Effector memory CD8-positive, alpha-beta T cell (primary cell): ENCODE measurements at regions not wholly inside any gene's neighbourhood (a gene's known extent, or its start where the extent isn't known, plus 50 kb on each side); places are given as distances from the start of the nearest gene placed in this dataset.

ENCODE experiments used
- ATAC-seq: fragments of 150-1000 bp; cut with Tn5 transposase; replicated peaks from 2 replicates; pipeline ENCODE4 v1.10.0; 2021; ENCODE audit warnings: mild to moderate bottlenecking, moderate library complexity
- DNase-seq, 3 experiments: peaks; one replicate each; pipeline ENCODE4 v3.0.0; 2021
- H3K27ac Mint-ChIP-seq, 2 donors: one replicate each; pipeline ENCODE4 v1.8.0; 2022; ENCODE audit warnings: mild to moderate bottlenecking in 2 of 2, mixed read lengths in 2 of 2, moderate library complexity in 2 of 2
- H3K27me3 Mint-ChIP-seq, 2 donors: one replicate each; pipeline ENCODE4 v1.8.0; 2022; ENCODE audit warnings: mixed read lengths in 2 of 2
- H3K36me3 Mint-ChIP-seq: one replicate; pipeline ENCODE4 v1.8.0; 2022; ENCODE audit warnings: mild to moderate bottlenecking, moderate library complexity, mixed read lengths; ENCODE audit not compliant: insufficient read depth
- H3K4me1 Mint-ChIP-seq, 2 donors: one replicate each; pipeline ENCODE4 v1.8.0; 2022; ENCODE audit warnings: low read depth in 2 of 2, mixed read lengths in 2 of 2
- H3K4me3 Mint-ChIP-seq, 2 donors: one replicate each; pipeline ENCODE4 v1.8.0; 2022; ENCODE audit warnings: mild to moderate bottlenecking in 2 of 2, mixed read lengths in 2 of 2, moderate library complexity in 2 of 2
- H3K9me3 Mint-ChIP-seq, 2 donors: one replicate each; pipeline ENCODE4 v1.8.0; 2022; ENCODE audit warnings: mixed read lengths in 2 of 2

GRCh38 chr11:26045082-26045481 lies 286.8 kb upstream of the ANO3 start:
- H3K4me1 Mint-ChIP-seq = no peaks in the 10 kb centered on the region
- no peaks in the 10 kb centered on the region for H3K27me3 Mint-ChIP-seq
- peaks cover 5 to 9% of the 10 kb centered on the region in 2 donors for H3K9me3 Mint-ChIP-seq
- no peak for ATAC-seq
- peaks cover 3% of the 10 kb centered on the region for H3K36me3 Mint-ChIP-seq
- H3K27ac Mint-ChIP-seq = no peak overlapping the region
- H3K4me3 Mint-ChIP-seq = no peak overlapping the region
- DNase-seq = no peak

GRCh38 chr11:26048271-26048670 lies 283.7 kb upstream of the ANO3 start:
- no peak overlapping the region for H3K4me3 Mint-ChIP-seq
- H3K27me3 Mint-ChIP-seq = no peaks in the 10 kb centered on the region
- no peak overlapping the region for H3K27ac Mint-ChIP-seq
- H3K9me3 Mint-ChIP-seq = peaks cover 7 to 9% of the 10 kb centered on the region in 2 donors
- H3K4me1 Mint-ChIP-seq = no peaks in the 10 kb centered on the region
- ATAC-seq (no peak), DNase-seq (no peak)
- H3K36me3 Mint-ChIP-seq = no peaks in the 10 kb centered on the region

GRCh38 chr11:26053966-26054365 lies 278.0 kb upstream of the ANO3 start:
- no peak for ATAC-seq
- H3K27ac Mint-ChIP-seq = no peak overlapping the region

GRCh38 chr11:26062660-26063059 lies 269.3 kb upstream of the ANO3 start:
- peaks cover 0 to 8% of the 10 kb centered on the region in 2 donors for H3K9me3 Mint-ChIP-seq
- no peaks in the 10 kb centered on the region for H3K36me3 Mint-ChIP-seq
- H3K4me3 Mint-ChIP-seq = no peak overlapping the region
- DNase-seq (no peak), ATAC-seq (no peak)
- H3K27me3 Mint-ChIP-seq = no peaks in the 10 kb centered on the region
- H3K4me1 Mint-ChIP-seq = no peaks in the 10 kb centered on the region
- H3K27ac Mint-ChIP-seq = no peak overlapping the region

More at GRCh38 chr11:26053966-26054365, 278.0 kb upstream of the ANO3 start:
- no peaks in the 10 kb centered on the region for H3K36me3 Mint-ChIP-seq
- H3K9me3 Mint-ChIP-seq = peaks cover 7 to 14% of the 10 kb centered on the region in 2 donors
- H3K4me3 Mint-ChIP-seq = no peak overlapping the region
- DNase-seq = no peak
- H3K4me1 Mint-ChIP-seq = no peaks in the 10 kb centered on the region
- no peaks in the 10 kb centered on the region for H3K27me3 Mint-ChIP-seq

GRCh38 chr11:26063915-26064314 lies 268.0 kb upstream of the ANO3 start:
- peaks cover 0 to 6% of the 10 kb centered on the region in 2 donors for H3K9me3 Mint-ChIP-seq
- DNase-seq (no peak), ATAC-seq (no peak)
- H3K27me3 Mint-ChIP-seq = no peaks in the 10 kb centered on the region
- H3K36me3 Mint-ChIP-seq = no peaks in the 10 kb centered on the region
- H3K27ac Mint-ChIP-seq = no peak overlapping the region
- H3K4me1 Mint-ChIP-seq = no peaks in the 10 kb centered on the region
- H3K4me3 Mint-ChIP-seq = no peak overlapping the region

DNA sequence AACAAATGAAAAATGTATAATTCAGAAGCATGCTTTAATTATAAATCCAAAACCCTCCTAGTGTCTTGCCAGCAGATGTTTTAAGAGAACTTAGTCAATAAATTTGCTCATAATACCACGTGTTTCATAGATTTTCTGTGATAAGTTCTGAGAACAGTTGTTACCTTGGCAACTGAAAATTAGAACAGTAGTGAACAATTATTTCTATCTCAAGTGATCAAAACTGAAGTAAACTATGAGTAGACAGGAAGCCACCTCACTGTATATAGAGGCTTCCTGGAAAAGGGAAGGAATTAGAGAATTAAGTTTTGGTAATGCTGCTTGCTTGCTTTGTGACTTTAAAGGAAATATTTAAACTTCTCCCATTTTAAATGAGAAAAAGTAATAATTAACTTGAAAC lies 266.0 kb upstream of the ANO3 start:
- Mint-ChIP-seq H3K27ac (no peak overlapping the region), H3K9me3 (peaks cover 0 to 3% of the 10 kb centered on the region in 2 donors), H3K4me1 (no peaks in the 10 kb centered on the region), H3K4me3 (no peak overlapping the region), H3K36me3 (no peaks in the 10 kb centered on the region), H3K27me3 (no peaks in the 10 kb centered on the region)
- no peak for ATAC-seq
- no peak for DNase-seq

- Mint-ChIP-seq H3K27me3 (no peaks in the 10 kb centered on the region), H3K4me3 (no peak overlapping the region), H3K4me1 (no peaks in the 10 kb centered on the region), H3K9me3 (peaks cover 0 to 4% of the 10 kb centered on the region in 2 donors), H3K27ac (no peak overlapping the region), H3K36me3 (no peaks in the 10 kb centered on the region)
- ATAC-seq (no peak), DNase-seq (no peak)
These were observed 261.1 kb upstream of the ANO3 start for GRCh38 chr11:26070714-26071380.

GRCh38 chr11:26072614-26073153 lies 259.2 kb upstream of the ANO3 start:
- Mint-ChIP-seq H3K27ac (no peak overlapping the region), H3K9me3 (peaks cover 0 to 6% of the 10 kb centered on the region in 2 donors), H3K4me3 (no peak overlapping the region), H3K4me1 (no peaks in the 10 kb centered on the region), H3K27me3 (no peaks in the 10 kb centered on the region), H3K36me3 (no peaks in the 10 kb centered on the region)
- no peak for DNase-seq
- no peak for ATAC-seq

DNA sequence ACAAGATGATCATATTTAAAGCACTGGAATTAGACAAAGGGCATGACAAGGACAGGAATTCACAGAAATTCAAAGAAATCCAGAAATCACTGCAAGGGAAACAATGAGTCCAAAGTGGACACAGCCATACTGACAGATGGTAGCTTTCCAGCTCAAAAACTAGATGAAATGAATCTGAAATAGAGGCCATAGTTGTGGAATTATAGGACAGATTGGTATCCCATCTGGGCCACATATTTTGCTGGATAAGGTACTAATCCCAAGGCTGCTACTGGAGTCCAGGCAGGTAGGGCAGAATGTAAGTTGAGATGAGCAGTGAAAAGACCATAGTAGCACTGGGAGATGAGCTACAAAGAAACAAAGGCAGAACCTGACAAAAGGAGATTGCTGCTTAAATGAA lies 258.3 kb upstream of the ANO3 start:
- Mint-ChIP-seq H3K36me3 (no peaks in the 10 kb centered on the region), H3K4me3 (no peak overlapping the region), H3K27ac (no peak overlapping the region), H3K27me3 (no peaks in the 10 kb centered on the region), H3K4me1 (no peaks in the 10 kb centered on the region), H3K9me3 (peaks cover 0 to 6% of the 10 kb centered on the region in 2 donors)
- ATAC-seq (no peak), DNase-seq (no peak)

DNA sequence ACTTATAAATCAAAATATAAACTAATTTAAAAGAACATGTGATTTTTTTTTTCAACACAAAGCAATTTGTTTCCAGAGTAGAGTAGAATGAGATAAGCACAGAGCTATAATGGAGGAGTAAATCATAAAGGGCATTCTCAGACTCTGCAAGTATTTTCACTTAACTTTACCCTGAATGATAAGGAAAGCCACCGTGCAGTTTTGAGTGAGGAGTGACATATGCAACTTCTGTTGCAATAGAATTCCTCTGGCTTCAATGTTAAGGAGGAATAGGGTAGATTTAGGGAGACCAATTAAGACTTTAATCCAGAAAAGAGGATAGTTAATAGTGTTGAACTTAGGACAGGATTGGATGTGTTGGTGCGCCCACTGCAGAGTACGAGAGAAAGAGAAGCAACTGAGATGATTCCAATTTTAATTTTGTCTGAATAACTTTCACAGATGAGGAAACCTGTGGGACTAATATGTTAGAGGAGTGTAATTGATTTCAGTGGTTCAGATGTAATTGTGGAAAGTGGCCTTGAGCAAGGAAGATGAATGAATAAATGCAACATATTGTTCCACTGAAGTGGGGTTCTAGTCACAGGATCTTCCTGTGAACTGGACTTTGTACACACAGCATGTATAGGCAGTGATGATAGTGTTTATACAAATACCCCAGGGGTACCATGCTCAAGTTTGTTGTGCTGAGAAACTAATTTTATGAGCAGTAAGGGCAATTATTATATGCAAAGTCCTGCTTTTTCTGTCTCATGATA lies 255.5 kb upstream of the ANO3 start:
- H3K4me1 Mint-ChIP-seq = no peaks in the 10 kb centered on the region
- H3K36me3 Mint-ChIP-seq = no peaks in the 10 kb centered on the region
- ATAC-seq (no peak), DNase-seq (no peak)
- H3K27ac Mint-ChIP-seq = no peak overlapping the region
- no peak overlapping the region for H3K4me3 Mint-ChIP-seq
- peaks cover 0 to 8% of the 10 kb centered on the region in 2 donors for H3K9me3 Mint-ChIP-seq
- no peaks in the 10 kb centered on the region for H3K27me3 Mint-ChIP-seq

- Mint-ChIP-seq H3K4me3 (no peak overlapping the region), H3K27ac (no peak overlapping the region), H3K4me1 (no peaks in the 10 kb centered on the region), H3K9me3 (peaks cover 8% of the 10 kb centered on the region in 2 donors), H3K27me3 (no peaks in the 10 kb centered on the region), H3K36me3 (no peaks in the 10 kb centered on the region)
- no peak for ATAC-seq
- no peak for DNase-seq
These were observed 253.6 kb upstream of the ANO3 start for GRCh38 chr11:26078231-26078821.

DNA sequence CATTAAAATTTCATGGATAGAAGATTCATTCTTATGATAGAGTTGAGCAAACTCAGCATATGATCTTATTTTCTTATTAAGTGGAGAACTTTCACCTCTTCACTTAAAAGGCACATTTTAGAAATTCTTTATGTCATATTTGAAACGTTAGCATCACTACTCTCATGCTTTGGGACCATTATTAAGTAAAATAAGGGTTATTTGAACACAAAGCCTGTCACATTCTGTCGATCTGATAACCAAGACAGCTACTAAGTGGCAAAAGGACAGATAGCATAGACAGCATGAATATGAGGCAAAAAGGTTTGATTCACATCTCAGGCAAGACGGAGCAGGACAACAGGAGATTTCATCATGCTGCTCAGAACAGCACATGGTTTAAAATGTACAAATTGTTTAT lies 247.6 kb upstream of the ANO3 start:
- no peak for DNase-seq
- H3K4me1 Mint-ChIP-seq = no peaks in the 10 kb centered on the region
- H3K27ac Mint-ChIP-seq = no peak overlapping the region
- no peak overlapping the region for H3K4me3 Mint-ChIP-seq
- no peaks in the 10 kb centered on the region for H3K27me3 Mint-ChIP-seq
- ATAC-seq = no peak
- peaks cover 0 to 8% of the 10 kb centered on the region in 2 donors for H3K9me3 Mint-ChIP-seq
- no peaks in the 10 kb centered on the region for H3K36me3 Mint-ChIP-seq

GRCh38 chr11:26086028-26086427 lies 245.9 kb upstream of the ANO3 start:
- Mint-ChIP-seq H3K27me3 (no peaks in the 10 kb centered on the region), H3K36me3 (no peaks in the 10 kb centered on the region), H3K9me3 (peaks cover 2 to 15% of the 10 kb centered on the region in 2 donors), H3K4me3 (no peak overlapping the region), H3K27ac (no peak overlapping the region), H3K4me1 (no peaks in the 10 kb centered on the region)
- ATAC-seq = no peak
- DNase-seq = no peak
